Duodenal mucosa (tissue), 2 donors: ENCODE measurements at regions not wholly inside any gene's neighbourhood (a gene's known extent, or its start where the extent isn't known, plus 50 kb on each side); places are given as distances from the start of the nearest gene placed in this dataset.

Experiments used
- H3K27ac ChIP-seq: one replicate; pipeline ENCODE4 v1.7.0; 2013; ENCODE audit warnings: low read depth, low read length
- H3K27me3 ChIP-seq, 2 donors: one replicate each; pipeline ENCODE4 v1.7.0; 2013; ENCODE audit warnings: low read length in 2 of 2, control low read depth in 1 of 2; ENCODE audit not compliant: insufficient read depth in 2 of 2, control insufficient read depth in 1 of 2
- H3K36me3 ChIP-seq, 2 donors: one replicate each; pipeline ENCODE4 v1.7.0; 2013; ENCODE audit warnings: low read length in 2 of 2, control low read depth in 1 of 2; ENCODE audit not compliant: insufficient read depth in 2 of 2, control insufficient read depth in 1 of 2
- H3K4me1 ChIP-seq, 2 donors: one replicate each; pipeline ENCODE4 v1.7.0; 2013; ENCODE audit warnings: low read length in 2 of 2, control low read depth in 1 of 2; ENCODE audit not compliant: insufficient read depth in 2 of 2, control insufficient read depth in 1 of 2
- H3K4me3 ChIP-seq, 2 donors: one replicate each; pipeline ENCODE4 v1.7.0; 2013; ENCODE audit warnings: low read length in 2 of 2, low read depth in 1 of 2
- H3K9ac ChIP-seq, 2 donors: one replicate each; pipeline ENCODE4 v1.7.0; 2013; ENCODE audit warnings: low read length in 2 of 2, low read depth in 1 of 2
- H3K9me3 ChIP-seq, 2 donors: one replicate each; pipeline ENCODE4 v1.7.0; 2013; ENCODE audit warnings: low read length in 2 of 2, control low read depth in 1 of 2; ENCODE audit not compliant: control insufficient read depth in 1 of 2

DNA sequence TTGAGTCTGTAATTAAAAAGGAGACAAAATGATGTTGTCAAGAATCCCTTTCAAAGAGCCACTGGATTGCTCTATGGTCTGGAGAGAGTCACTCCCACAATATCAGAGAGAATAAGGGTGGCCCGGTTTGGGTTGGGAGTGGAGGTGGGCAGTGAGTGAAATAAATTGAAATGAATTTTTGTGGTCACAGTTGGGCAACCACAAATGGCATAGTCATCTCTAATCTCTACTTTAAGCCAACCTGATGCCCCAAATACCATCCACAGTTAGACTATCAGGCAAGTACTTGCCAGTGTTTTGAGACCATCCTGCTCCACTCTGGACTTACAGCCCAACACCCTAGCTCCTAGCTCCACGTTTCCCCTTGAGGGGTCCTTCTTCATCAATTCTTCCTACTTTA, 559.7 kb downstream of the BCL11A start:
- Histone ChIP-seq H3K27me3 (no peaks in the 10 kb centered on the region), H3K27ac (no peak overlapping the region), H3K4me3 (no peak overlapping the region)

DNA sequence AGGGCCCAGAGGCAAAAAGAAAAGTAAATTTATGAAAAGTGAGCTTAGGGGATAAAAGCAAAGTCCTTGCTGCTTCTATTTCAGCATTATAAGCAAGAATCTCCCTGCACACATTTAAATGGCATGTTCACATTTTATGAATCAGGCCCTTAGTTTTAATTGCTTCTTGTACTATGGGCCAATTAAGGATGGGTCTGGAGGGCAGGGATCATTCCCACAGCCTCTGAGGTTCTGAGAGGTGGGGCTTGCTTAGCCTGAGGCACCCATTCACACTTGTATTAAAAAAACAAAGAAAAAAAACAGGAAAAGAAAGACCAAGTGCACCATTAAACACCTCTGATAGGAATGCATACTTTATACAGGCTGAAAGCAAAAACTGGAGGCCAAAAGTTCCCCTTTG, 565.1 kb downstream of the BCL11A start:
- no peak overlapping the region for H3K27ac ChIP-seq
- no peaks in the 10 kb centered on the region for H3K27me3 ChIP-seq
- H3K9ac ChIP-seq = no peak overlapping the region
- no peaks in the 10 kb centered on the region for H3K9me3 ChIP-seq
- no peaks in the 10 kb centered on the region for H3K36me3 ChIP-seq
- H3K4me1 ChIP-seq = peaks cover 3 to 4% of the 10 kb centered on the region in 2 donors
- no peak overlapping the region for H3K4me3 ChIP-seq

More for the DNA sequence above, 559.7 kb downstream of the BCL11A start:
- Histone ChIP-seq H3K9me3 (no peaks in the 10 kb centered on the region), H3K4me1 (peaks cover 20 to 30% of the 10 kb centered on the region in 2 donors), H3K36me3 (no peaks in the 10 kb centered on the region), H3K9ac (no peak overlapping the region)

DNA sequence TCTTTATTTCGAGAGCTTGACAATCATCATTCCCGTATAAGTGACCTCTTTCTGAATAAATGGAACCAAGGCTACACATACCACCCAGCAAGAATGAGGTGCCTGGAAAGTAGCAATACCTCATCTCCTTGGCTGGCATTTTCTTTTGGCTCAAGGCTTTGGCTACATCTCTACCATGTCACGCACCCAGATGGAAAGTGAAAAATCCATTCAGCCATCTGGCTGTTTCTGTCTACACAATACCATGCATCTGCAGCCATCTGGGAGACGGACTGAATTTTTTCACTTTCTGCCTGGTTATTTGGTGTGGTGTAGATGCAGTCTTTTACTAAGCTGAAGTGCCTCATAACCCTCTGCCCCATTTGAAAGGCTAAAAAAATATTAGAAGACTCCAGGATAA, 566.9 kb downstream of the BCL11A start:
- no peaks in the 10 kb centered on the region for H3K36me3 ChIP-seq
- no peak overlapping the region for H3K27ac ChIP-seq
- H3K4me3 ChIP-seq = no peak overlapping the region
- no peaks in the 10 kb centered on the region for H3K27me3 ChIP-seq
- no peak overlapping the region for H3K9ac ChIP-seq
- no peaks in the 10 kb centered on the region for H3K9me3 ChIP-seq
- peaks cover 3 to 4% of the 10 kb centered on the region in 2 donors for H3K4me1 ChIP-seq

DNA sequence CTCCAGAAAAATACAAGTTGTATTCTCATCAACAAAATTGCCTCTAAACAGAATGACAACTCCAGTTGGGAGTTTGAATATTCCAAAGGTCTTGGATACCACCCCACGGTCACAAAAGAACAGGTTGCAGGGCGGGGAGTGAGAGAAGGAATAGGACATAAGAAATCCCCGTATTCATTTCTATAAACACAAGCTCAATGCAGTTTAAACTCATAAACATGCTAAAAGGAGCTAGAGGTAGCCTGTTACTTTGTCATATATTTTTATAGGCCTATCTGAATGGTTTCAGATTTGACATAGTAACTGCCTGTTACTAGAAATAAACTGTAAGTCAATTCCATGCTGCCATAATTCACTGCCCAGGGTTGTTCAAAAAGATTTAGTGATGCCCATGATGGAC, 567.5 kb downstream of the BCL11A start:
- Histone ChIP-seq H3K4me1 (peaks cover 3 to 4% of the 10 kb centered on the region in 2 donors), H3K36me3 (no peaks in the 10 kb centered on the region), H3K9ac (no peak overlapping the region), H3K9me3 (no peaks in the 10 kb centered on the region), H3K4me3 (no peak overlapping the region), H3K27me3 (no peaks in the 10 kb centered on the region), H3K27ac (no peak overlapping the region)

DNA sequence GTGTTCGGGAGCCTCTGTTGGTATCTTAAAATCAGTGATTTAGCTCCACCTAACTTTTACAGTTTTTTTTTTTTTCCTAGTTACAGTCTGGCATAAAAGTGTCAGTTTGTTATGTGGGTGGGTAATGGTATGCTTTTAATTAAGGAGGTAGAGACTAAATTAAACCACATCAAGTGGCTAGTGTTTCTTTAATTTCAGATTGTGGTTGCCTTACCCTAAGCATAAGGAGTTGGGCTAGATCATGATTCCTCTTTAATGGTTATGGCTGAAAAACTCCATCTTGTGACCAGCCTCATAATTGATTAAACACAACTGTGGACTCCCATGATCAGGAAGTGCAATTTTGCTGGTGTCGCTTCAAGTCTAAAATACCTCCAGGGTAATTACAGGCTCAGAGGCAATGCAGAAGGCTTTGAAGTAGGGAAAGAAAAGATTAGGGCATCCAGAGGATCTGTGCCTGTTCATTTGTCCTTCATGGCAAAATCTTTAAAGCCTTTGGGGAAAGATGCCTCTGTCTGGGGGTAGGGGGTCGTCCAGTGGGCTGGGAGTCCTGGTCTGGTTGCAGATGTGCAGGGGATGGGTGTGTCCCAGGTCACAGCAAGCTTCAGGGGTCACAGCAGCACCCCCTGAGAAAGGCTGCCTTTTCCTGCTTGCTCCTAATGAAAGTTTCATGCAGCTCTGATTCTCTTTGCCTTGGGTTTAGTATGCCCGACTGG, 579.2 kb downstream of the BCL11A start:
- no peaks in the 10 kb centered on the region for H3K9me3 ChIP-seq
- no peaks in the 10 kb centered on the region for H3K36me3 ChIP-seq
- H3K9ac ChIP-seq = no peak overlapping the region
- peaks cover 0 to 4% of the 10 kb centered on the region in 2 donors for H3K4me1 ChIP-seq
- H3K27ac ChIP-seq = no peak overlapping the region
- no peaks in the 10 kb centered on the region for H3K27me3 ChIP-seq
- H3K4me3 ChIP-seq = no peak overlapping the region

DNA sequence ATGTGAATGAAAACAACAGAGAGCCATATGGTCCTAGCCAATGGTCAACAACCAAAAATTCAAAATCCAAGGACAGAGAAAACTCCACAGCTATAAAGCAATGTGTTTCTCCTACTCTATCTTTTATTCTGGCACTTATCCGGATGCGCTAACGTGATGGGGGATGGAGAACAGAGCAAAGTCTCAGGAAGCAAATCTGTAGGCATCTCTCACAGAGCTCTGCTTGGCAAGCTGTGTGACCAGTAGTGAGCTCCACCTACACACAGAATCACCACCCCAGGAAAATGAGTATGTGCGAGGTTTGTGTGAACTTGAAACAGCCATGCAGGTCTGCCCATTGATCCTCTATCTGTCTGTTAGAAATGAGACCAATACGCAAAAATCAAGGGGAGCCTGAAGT, 584.3 kb downstream of the BCL11A start:
- no peaks in the 10 kb centered on the region for H3K36me3 ChIP-seq
- H3K4me1 ChIP-seq = no peaks in the 10 kb centered on the region
- no peaks in the 10 kb centered on the region for H3K9me3 ChIP-seq
- H3K9ac ChIP-seq = no peak overlapping the region
- no peak overlapping the region for H3K4me3 ChIP-seq
- H3K27ac ChIP-seq = no peak overlapping the region
- H3K27me3 ChIP-seq = no peaks in the 10 kb centered on the region

DNA sequence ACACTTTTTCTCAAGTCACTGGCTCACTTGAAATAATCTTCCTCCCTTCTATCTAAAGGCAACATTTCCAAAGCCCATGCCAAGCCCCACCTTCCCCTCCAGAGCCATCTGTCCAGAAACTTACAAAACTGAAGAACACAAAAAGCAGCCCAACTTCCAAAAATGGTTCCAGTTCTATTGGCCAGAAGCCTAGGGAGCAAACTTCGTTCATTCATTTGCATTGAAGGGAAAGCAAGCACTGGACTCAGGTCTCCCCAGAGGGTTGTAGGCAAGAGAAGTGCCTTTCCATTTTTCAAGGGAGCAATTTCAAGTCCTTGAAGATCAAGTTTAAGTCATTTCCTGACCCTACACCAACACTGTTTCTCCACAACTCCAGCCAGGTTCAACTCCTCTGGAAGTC, 585.0 kb downstream of the BCL11A start:
- H3K27me3 ChIP-seq = no peaks in the 10 kb centered on the region
- H3K36me3 ChIP-seq = no peaks in the 10 kb centered on the region
- no peak overlapping the region for H3K9ac ChIP-seq
- no peaks in the 10 kb centered on the region for H3K4me1 ChIP-seq
- no peak overlapping the region for H3K27ac ChIP-seq
- H3K9me3 ChIP-seq = no peaks in the 10 kb centered on the region
- no peak overlapping the region for H3K4me3 ChIP-seq

DNA sequence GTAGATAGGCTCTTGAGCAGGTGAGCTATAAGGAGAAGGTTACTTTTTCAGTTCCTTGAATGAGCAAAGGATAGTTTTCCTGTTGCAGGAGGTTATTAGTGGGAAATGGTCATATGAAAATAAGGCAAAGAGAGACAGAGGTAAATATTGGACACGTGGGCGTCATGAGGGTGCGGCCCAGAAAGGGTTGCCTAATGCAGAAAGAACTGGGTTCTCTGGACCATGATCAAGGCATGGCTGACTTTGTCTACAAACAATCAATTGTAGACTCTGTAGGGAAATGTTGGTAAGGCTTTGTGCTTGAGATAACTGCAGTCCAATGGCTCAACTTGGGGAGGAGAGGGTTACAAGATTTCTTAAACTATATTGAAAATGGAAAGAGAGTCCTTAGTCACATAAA, 585.8 kb downstream of the BCL11A start:
- no peak overlapping the region for H3K9ac ChIP-seq
- no peaks in the 10 kb centered on the region for H3K4me1 ChIP-seq
- H3K27ac ChIP-seq = no peak overlapping the region
- no peaks in the 10 kb centered on the region for H3K9me3 ChIP-seq
- no peaks in the 10 kb centered on the region for H3K36me3 ChIP-seq
- no peak overlapping the region for H3K4me3 ChIP-seq
- no peaks in the 10 kb centered on the region for H3K27me3 ChIP-seq

DNA sequence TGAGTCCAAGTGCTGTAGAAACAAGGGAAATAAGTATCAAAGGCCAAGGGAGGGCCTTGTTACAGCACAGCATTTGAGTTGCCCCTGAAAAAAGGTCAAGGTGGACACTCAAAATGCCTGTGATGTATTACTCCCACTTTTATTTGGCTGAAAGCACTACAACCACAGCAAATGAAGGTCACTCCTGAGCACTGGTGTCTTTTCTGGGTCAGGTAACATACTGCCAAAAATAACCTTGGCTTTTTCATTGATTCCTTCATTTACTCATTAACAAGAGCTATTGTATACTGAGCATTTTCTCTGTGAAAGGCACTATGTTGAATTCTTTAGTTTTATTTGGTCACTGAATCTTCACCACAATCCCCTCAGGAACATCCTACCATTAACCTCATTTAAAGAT, 590.3 kb downstream of the BCL11A start:
- Histone ChIP-seq H3K4me1 (no peaks in the 10 kb centered on the region), H3K4me3 (no peak overlapping the region), H3K27ac (no peak overlapping the region), H3K27me3 (no peaks in the 10 kb centered on the region), H3K9ac (no peak overlapping the region), H3K9me3 (no peaks in the 10 kb centered on the region), H3K36me3 (no peaks in the 10 kb centered on the region)

DNA sequence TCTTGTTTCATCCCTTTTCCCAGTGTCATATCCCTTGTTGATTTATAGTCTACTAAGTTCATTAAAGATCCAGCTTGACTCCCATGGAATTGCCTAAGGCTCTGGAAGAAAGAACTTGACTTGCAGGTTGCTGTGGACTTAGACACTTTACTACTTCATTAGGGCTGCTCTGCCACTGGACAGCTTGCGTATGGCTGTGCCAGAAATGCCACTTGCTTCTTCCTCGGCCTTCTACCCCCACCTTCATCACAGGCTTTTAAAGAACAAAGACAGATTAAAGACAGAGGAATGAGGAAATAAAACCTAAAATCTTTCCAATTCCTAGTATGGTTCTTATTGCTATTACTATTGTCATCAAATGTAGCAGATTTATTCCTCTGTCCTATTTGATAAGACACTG, 591.7 kb downstream of the BCL11A start:
- Histone ChIP-seq H3K4me3 (no peak overlapping the region), H3K27ac (no peak overlapping the region), H3K36me3 (no peaks in the 10 kb centered on the region), H3K27me3 (no peaks in the 10 kb centered on the region), H3K9me3 (no peaks in the 10 kb centered on the region), H3K9ac (no peak overlapping the region), H3K4me1 (no peaks in the 10 kb centered on the region)

DNA sequence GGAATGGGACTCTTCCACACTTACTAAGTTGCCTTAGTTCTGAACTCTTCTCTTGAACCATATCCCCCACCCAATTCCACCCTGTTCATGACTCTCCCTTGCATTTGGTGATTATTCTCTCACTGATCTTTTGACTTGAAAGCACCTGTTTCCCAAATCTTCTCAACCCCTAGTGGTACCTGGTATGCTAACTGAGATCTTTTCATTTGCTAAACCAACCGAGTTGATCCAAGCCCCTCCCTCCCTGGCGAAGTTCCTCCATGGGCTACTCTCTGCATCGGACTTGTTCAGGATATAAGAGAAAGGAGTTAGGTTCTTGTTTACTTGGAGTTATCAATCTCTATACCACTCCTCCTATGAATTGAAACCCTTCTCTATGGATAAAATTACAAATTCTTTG, 593.5 kb downstream of the BCL11A start:
- Histone ChIP-seq H3K4me3 (no peak overlapping the region), H3K27me3 (no peaks in the 10 kb centered on the region), H3K9ac (no peak overlapping the region), H3K36me3 (no peaks in the 10 kb centered on the region), H3K4me1 (no peaks in the 10 kb centered on the region), H3K9me3 (no peaks in the 10 kb centered on the region), H3K27ac (no peak overlapping the region)
